ENCODE measurements at regions not wholly inside any gene's neighbourhood (a gene's known extent, or its start where the extent isn't known, plus 50 kb on each side); places are given as distances from the start of the nearest gene placed in this dataset.

- Histone ChIP-seq H4K5ac (ENCODE audit: insufficient read length, low read depth, low read length) (no peak overlapping the region), H2AFZ (ENCODE audit: low read length) (no peak overlapping the region), H3K14ac (ENCODE audit: insufficient read length) (no peak overlapping the region), H4K8ac (ENCODE audit: extremely low read depth, insufficient read depth, low read length) (no peak overlapping the region), H3K9me3 (ENCODE audit: insufficient read depth in 2 of 2, low read depth in 1 of 2, low read length in 1 of 2) (no peaks in the 10 kb centered on the region), H3K79me1 (ENCODE audit: low read depth, low read length) (no peaks in the 10 kb centered on the region), H2BK5ac (ENCODE audit: low read depth, low read length) (no peak overlapping the region), H3K36me3 (ENCODE audit: control insufficient read depth in 2 of 4, insufficient read depth in 4 of 4, low read length in 3 of 4) (no peaks in the 10 kb centered on the region), H2BK120ac (replicated peaks; ENCODE audit: low read depth, low read length) (no peak overlapping the region), H2AK5ac (ENCODE audit: low read depth, low read length) (no peak overlapping the region), H2BK20ac (ENCODE audit: low read length) (no peak overlapping the region), H3K4me3 (ENCODE audit: extremely low read depth in 1 of 4, insufficient read depth in 2 of 4, low read depth in 3 of 4, low read length in 4 of 4) (no peak overlapping the region), H3K4ac (replicated peaks; ENCODE audit: insufficient read length, low read depth, low read length) (no peak overlapping the region), H3K27ac (ENCODE audit: low read depth, low read length) (no peak overlapping the region; the same call in 1 of the 2 replicates), H2BK15ac (ENCODE audit: low read length) (no peak overlapping the region), H3K23me2 (ENCODE audit: low read depth, low read length) (no peaks in the 10 kb centered on the region), H3K79me2 (ENCODE audit: control insufficient read depth in 1 of 2, insufficient read depth in 2 of 2, low read length in 2 of 2) (no peaks in the 10 kb centered on the region), H3K18ac (ENCODE audit: extremely low read depth, low read length) (no peak overlapping the region), H4K91ac (replicated peaks; ENCODE audit: insufficient read length, low read length) (no peak overlapping the region), H3K9ac (replicated peaks in 1 of 4; ENCODE audit: extremely low read depth in 1 of 4, low read depth in 3 of 4, low read length in 3 of 4) (no peak overlapping the region), H3K23ac (ENCODE audit: insufficient read length) (no peak overlapping the region), H3K27me3 (replicated peaks in 1 of 4; ENCODE audit: control insufficient read depth in 3 of 4, extremely low read depth in 1 of 4, insufficient read depth in 3 of 4, low read length in 3 of 4) (no peaks in the 10 kb centered on the region), H3K4me1 (replicated peaks in 1 of 4; ENCODE audit: control insufficient read depth in 3 of 4, insufficient read depth in 4 of 4, low read length in 3 of 4) (no peaks in the 10 kb centered on the region), H3K56ac (replicated peaks; ENCODE audit: insufficient read length, low read depth, low read length) (no peak overlapping the region), H2BK12ac (ENCODE audit: low read depth, low read length) (no peak overlapping the region), H3K4me2 (ENCODE audit: insufficient read depth in 1 of 2, low read depth in 2 of 2, low read length in 2 of 2) (no peak overlapping the region), H4K20me1 (replicated peaks in 1 of 2; ENCODE audit: control insufficient read depth in 1 of 2, insufficient read depth in 2 of 2, low read length in 2 of 2) (no peaks in the 10 kb centered on the region)
- 74% methylated on average over 2 of the region's 2 CpGs; no CpG with 5 or more reads in 1 of the 2 experiments for WGBS, 2 experiments (ENCODE audit: extremely low coverage in 1 of 2, insufficient coverage in 1 of 2, insufficient read length in 1 of 2, insufficient replicate concordance in 2 of 2, low coverage in 1 of 2, low lambda C conversion rate in 2 of 2, missing lambda C conversion rate in 1 of 2)
- DNase-seq (ENCODE audit: low read depth in 1 of 2, low spot score in 2 of 2) (no peak), FAIRE-seq (no peak)
- CTCF ChIA-PET (ENCODE audit: partially characterized antibody), result interaction anchor here (0.9 to 1.1 kb wide), 3 partner anchors 8 to 38 kb away, joined by 3 to 4 read pairs (median 3); no protein-coding TSS in a partner anchor
- no peak for TF ChIP-seq CBX8 (IDR thresholded peaks at IDR 0.05; ENCODE audit: borderline replicate concordance, low read depth, low read length)
- no peak for TF ChIP-seq RAD21 (IDR thresholded peaks at IDR 0.05 in 1 of 2, conservative IDR thresholded peaks at IDR 0.05 in 1 of 2; ENCODE audit: low read depth in 2 of 2, low read length in 2 of 2)
- TF ChIP-seq TCF12 (IDR thresholded peaks at IDR 0.05; ENCODE audit: low read depth, low read length), result no peak
- TF ChIP-seq BRCA1 (IDR thresholded peaks at IDR 0.05; ENCODE audit: low read depth, low read length), result no peak
- TF ChIP-seq SRF (IDR thresholded peaks at IDR 0.05; ENCODE audit: low read depth, low read length), result no peak
- no peak for TF ChIP-seq PHF8 (conservative IDR thresholded peaks at IDR 0.05; ENCODE audit: low read depth, low read length)
- TF ChIP-seq KDM1A (IDR thresholded peaks at IDR 0.05; ENCODE audit: borderline replicate concordance, low read length), result no peak
- TF ChIP-seq, protein P1, sequence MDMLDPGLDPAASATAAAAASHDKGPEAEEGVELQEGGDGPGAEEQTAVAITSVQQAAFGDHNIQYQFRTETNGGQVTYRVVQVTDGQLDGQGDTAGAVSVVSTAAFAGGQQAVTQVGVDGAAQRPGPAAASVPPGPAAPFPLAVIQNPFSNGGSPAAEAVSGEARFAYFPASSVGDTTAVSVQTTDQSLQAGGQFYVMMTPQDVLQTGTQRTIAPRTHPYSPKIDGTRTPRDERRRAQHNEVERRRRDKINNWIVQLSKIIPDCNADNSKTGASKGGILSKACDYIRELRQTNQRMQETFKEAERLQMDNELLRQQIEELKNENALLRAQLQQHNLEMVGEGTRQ (IDR thresholded peaks at IDR 0.05; ENCODE audit: low read length), result no peak
- POLR2A ChIA-PET (ENCODE audit: partially characterized antibody), result no interaction called here
These were observed 336.4 kb upstream of the RASGEF1B start for GRCh38 chr4:81808011-81808672.

Measured in H1 (cell line).